NCI-H146 treated with DMSO at 0.1 percent for 48 hours (cell line): ENCODE measurements at regions not wholly inside any gene's neighbourhood (a gene's known extent, or its start where the extent isn't known, plus 50 kb on each side); places are given as distances from the start of the nearest gene placed in this dataset.

Experiments
- DNase-seq: peaks from one replicate; lab custom pipeline; 2025; ENCODE audit not compliant: unreplicated experiment; lab: John Stamatoyannopoulos, UW

DNA sequence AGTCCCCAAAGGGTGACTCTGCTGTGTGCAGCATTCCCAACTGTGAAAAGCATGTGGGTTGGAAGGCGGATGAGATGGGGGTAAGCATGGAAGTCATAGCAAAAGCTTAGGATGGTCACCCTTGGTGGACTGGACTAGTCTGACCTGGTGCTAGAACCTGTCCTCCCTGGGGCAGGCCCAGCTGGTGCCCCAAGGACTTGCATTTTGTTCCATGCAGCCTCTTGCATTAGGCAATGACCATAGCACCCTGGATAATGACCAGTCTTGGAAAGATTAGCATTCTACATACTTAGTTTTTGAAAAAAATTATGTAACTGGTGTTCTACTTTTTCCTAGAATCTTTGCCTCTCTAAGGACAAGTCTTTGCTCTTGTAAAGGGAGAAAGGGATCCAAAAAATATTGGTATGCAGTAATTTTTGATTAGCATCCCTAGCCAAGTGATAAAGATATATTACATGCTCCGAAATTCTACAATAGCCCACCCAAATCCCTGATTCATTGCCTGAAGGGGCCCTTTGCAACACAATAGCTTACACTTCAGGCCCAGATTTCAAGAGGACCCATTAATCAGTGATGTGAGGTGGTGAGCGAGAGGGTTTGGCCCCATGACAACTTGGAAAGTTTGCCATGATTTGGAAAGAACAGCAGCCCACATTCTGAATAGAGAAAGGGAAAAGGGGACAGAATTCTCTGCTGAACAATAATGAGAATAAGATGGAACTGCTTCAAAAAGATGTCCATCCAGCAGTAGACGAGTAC, 93.3 kb upstream of the CD180 start:
- no peak for DNase-seq

DNA sequence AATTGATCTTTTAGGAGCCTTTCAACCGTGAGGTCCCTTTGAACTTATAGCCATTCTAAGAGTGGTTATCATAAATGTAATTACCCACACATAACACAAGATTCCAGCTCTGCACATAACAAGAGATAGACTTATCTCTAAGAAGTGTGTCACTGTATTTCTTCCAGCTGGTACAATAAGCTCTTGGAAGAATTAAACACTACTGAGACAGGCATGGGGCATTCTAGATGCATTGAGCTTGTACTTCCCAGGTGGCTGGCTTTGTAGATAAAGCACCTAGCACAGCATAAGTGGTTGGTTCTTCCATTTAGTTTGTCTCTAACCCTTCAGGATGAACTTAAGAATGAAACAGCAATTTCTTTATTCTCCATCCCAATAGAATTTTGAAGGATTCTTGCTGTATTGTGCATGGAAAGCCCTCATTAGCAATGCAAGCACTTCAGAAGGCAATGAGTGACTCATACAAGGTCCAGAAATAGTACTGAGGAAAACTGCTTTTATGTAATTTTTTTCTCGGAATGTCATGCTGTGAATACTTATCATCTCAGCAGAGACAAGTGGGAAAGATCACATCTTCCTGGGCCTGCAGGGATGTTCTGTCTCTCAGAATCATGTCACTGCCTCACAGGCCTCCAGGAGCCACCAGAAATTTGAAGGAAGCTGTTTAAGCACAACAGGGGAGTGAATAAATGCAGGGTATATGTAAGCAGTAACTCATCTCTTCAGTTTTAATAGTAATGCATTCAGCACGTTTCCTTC, 91.1 kb upstream of the CD180 start:
- no peak for DNase-seq

GRCh38 chr5:67286006-67286405, 89.4 kb upstream of the CD180 start:
- no peak for DNase-seq

GRCh38 chr5:67283988-67284487, 87.4 kb upstream of the CD180 start:
- no peak for DNase-seq

GRCh38 chr5:67283275-67283987, 86.8 kb upstream of the CD180 start:
- DNase-seq, result no peak

DNA sequence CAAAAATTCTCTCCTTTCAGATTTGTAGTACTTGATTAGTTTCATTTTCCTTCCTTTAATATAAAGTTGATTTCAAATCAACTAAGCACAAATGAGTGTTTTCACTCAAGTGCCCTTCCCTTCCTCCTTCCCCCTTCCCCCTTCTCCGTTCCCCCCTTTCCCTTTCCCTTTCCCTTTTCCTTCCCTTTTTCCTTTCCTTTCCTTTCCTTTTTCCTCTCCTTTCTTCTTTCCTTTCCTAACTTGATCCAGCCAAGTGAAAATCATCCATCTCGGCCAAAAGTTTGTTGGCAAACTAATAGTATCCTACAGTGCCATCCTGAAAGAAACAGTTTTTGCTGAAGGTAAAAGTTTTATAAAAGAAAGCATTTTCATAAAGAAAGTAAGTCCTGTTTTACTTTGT, 85.3 kb upstream of the CD180 start:
- no peak for DNase-seq

GRCh38 chr5:67273689-67274356, 77.2 kb upstream of the CD180 start:
- no peak for DNase-seq

GRCh38 chr5:67272453-67273130, 76.0 kb upstream of the CD180 start:
- no peak for DNase-seq

DNA sequence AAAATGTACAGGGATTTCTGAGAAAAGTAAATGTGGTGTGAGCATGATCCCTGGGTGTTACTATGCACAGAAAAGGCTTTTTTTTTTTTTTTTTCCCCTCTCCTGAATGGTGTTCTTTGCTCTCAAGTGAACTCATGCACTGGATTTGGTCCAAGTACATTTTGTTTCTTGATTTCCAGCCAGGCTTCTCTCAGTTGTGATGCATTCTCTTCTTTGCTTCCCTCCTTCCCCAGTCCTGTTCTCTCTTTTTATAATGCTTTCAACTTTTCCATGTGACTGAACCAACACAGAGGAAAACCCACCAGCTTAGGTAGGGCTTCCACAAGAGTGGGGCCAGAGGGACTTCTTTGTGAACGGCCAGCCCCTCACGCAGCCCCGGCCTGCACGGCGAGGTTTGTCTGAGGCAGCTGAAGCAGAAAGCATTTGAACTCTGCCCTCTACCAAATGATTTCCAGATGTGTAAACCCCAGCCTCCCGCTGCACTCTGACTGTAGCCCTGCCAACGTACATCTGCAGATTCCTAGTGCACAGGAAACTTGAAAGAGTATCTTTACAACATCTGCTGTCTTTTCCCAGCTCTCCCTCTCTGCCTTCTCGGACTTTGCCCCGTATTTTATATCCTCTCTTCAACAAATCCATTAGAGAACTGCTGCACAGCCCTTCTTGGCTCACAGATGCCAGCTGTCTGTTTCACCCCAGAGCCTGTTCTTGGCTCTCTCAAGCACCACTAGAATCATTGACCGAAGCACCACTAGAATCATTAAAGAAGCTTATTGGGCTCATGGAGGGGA, 71.8 kb upstream of the CD180 start:
- no peak for DNase-seq

DNA sequence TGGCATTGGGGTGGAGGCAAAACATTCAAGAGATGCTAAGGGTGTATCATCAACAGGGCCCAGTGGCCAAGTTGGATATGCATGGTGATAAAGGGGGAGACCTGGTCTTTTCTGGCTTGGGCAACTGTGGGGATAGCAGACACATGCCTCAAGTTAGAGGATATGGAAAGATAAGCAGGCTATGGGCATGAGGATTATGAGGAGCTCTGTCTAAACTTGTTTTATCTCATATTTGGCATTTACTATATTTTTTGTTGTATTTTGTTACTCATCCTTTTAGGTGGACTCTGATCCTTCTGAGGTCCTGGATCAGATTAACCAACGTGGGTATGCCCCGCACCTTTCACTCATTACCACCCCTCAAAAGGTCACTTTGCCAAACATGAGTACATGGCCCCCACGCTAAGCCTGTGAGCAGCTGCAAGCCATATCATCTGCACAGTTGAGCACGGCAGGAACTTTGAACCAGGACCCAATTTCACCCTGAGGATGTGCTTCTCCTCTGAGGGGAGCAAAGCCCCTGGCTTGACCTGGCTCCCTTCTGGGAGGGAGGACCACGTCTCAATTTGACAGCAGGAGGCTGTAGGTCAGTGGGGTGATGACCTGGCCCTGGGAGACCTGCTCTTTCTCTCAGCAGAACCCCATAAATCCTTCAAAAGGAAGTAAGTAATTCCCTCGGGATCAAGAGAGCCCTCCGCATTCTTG, 71.1 kb upstream of the CD180 start:
- no peak for DNase-seq

- DNase-seq, result no peak
Observed at GRCh38 chr5:67266654-67267350, 70.2 kb upstream of the CD180 start.

- no peak for DNase-seq
Observed at GRCh38 chr5:67265951-67266350, 69.4 kb upstream of the CD180 start.

GRCh38 chr5:67263656-67264408, 67.2 kb upstream of the CD180 start:
- DNase-seq, result no peak

DNA sequence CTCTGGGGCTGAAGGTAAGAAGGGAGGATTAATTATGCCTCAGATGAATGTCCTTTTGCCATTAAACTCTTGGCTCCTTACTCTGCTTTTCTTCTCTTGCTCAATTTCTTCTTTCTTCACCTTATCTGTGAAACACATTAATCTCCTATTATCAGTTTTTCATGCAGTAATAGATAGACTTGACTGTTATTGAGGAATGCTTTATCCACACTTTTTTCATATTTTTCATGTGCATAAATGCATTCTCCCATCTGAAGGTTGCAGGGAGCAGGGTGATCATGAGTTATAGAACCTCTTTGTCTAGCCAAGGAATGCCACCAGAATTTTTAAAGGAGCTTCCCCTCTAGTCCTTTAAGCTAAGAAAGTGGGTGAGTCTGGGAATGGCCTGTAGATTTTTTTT, 66.4 kb upstream of the CD180 start:
- DNase-seq, result no peak

DNA sequence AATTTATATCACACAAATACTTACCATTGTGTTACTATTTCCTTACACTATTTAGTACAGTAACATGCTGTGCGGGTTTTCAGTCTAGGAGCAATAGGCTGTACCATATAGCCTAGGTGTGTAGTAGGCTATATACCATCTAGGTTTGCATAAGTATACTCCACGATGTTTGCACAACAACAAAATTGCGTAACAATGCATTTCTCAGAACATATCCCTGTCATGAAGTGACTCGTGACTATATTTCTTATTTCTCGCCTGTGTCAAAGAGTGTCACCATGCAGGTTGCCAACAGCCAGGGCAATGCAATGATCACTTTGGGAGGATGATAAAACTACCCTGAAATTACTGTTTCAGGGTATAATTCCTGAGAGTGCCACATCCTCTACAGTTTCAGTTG, 65.6 kb upstream of the CD180 start:
- DNase-seq, result no peak

DNA sequence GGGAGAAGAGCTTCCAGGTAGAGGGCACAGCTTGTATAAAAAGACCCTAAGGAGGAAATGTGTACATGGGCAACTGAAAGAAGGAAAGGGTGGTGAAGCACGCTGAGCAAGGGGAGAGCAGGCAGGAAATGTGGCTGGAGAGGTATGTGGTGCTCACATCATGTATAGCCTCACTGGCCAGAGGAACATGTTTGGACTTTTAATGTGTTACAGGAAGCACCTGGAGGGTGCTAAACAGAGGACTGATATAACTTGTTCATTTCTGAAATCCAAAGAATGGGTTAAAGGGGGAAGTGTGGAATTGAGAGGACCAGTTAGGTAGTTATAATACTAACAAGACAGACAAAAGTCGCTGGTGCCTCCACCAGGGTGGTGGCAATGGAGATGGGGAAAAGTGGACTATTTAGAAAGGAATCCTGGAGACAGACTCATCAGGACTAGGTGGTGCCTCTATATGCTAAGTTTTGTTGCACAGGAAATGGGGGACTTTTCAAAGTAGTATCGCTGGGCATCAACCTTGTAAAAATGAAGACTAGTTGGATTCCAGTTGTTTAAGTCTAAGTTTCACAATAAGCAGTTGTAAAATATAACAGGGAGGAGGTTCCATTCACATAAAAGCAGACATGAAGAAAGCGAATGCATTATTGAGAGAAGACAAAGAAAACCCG, 63.1 kb upstream of the CD180 start:
- DNase-seq, result no peak

DNA sequence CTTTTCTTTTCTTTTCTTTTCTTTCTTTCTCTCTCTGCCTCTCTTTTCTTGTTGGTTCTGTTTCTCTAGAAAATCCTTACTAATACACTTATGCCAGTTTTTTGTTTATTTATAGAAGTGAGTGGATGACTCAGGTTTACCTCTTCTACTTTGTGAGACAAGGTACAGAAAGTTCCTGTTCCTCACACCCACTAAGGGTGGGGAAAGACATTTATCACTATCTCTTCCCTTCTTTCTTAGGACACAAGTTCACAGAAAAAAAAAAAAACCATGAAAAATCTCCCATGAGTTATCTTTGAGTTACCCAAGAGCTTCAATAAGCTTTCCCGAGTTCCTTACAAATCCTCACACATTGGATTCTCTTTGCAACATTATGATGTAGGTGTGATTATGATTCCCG, 60.9 kb upstream of the CD180 start:
- DNase-seq, result no peak
